OCI-M2 (cell line): ENCODE measurements at regions not wholly inside any gene's neighbourhood (a gene's known extent, or its start where the extent isn't known, plus 50 kb on each side); places are given as distances from the start of the nearest gene placed in this dataset.
"Not testable (repeated sequence)": the region's sequence is repeated elsewhere in the genome, so short reads cannot be mapped to it uniquely, and the experiment has no call there.

Experiments
- DNase-seq: peaks from one replicate; lab custom pipeline; 2025; ENCODE audit not compliant: unreplicated experiment; lab: John Stamatoyannopoulos, UW

DNA sequence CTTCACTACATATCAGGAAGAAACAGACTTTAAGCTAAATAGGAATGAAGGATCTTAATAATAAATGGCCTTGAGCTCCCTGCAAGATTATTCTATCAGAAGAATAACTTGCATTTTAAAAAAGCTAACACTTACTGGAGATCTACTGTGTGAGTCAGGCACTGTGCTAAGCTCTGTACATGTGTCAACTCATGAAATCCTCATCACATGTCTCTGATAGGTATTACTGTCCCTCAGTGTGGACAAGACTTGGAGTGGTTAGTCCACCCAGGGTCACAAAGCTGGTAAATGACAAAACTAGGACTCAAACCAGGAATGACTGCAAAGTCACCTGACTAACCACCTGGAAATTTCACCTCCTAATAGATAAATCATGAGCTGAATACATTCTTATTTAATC is 57.1 kb upstream of the KCTD7 start:
- no peak for DNase-seq

DNA sequence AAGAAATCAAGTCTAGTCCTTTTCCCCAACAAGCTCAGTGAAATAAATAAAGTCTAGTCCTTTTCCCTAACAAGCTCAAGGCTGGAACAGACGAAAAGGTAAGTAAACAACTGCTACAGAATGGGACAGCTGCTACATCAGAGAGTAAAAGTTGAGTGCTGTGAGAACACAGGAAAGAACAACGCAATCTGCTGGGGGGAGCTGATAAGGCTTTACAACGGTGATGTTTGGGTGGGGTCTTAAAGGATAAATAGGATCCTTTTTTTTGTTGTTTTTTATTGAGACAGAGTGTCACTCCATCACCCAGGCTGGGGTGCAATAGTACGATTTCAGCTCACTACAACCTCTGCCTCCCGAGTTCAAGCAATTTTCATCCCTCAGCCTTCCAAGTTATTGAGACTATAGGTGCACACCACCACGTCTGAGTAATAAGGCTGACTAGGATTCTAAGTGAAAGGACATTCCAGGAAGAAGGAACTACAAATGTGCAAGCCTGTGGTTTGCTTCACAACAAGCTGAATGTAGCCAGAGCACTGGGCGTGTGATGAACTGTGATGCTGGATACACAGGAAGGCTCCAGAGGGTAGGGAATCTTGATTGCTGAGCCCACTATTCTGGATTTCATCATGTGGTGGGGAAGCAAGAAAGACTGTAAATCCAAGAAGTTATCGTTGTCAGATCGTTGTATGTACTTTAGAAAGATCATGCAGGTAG is 54.7 kb upstream of the KCTD7 start:
- DNase-seq = not testable (repeated sequence)

DNA sequence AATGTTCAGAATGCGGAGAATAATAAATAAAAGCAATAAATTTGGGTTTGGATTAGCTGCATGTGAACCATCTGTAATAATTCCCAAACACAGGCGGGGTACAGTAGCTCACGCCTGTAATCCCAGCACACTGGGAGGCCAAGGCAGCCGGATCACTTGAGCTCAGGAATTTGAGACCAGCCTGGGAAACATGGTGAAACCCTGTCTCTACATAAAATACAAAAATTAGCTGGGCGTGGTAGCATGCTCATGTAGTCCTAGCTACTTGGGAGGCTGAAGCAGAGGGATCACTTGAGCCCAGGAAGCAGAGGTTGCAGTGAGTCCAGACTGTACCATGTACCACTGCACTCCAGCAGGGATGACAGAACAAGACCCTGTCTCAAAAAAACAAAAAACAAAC is 53.9 kb upstream of the KCTD7 start:
- DNase-seq = not testable (repeated sequence)

DNA sequence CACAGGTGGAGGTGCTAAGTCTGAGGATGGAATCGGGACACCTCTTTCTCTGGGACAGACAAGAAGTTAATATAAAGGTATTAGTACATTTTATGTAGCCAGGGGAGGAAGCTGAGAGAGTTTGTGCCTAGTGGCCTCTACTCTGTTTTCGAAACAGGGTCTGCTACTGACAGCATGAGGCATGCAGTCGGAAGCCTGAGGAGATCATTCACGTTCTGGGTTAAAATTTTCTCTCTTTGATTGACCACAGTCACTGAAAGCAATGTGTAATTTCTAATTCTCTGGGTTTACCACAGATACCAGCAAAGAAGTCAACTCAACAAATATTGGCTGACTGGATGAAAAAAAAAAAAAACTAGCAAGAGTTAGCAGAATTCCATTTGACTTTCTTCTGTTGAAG is 53.3 kb upstream of the KCTD7 start:
- no peak for DNase-seq

DNA sequence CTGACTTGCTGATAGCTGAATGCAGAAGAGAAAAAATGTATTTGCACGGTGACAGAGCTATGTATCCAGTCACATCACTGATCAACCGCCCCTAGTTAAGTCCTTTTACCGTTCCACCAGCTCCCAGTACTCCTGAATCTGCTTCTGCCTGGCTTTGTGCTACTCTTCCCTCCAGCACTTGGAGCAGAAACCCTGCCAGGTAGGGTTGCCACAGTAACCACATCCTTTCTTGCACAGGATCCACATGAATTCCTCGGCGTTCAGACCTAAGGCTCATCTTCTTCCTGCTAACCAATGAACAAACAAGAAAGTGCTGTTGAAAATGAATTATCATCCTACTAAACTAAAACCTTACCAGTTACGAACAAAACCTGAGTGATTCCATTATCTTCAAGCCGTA is 52.0 kb upstream of the KCTD7 start:
- no peak for DNase-seq
